ENCODE measurements at regions not wholly inside any gene's neighbourhood (a gene's known extent, or its start where the extent isn't known, plus 50 kb on each side); places are given as distances from the start of the nearest gene placed in this dataset.

DNA sequence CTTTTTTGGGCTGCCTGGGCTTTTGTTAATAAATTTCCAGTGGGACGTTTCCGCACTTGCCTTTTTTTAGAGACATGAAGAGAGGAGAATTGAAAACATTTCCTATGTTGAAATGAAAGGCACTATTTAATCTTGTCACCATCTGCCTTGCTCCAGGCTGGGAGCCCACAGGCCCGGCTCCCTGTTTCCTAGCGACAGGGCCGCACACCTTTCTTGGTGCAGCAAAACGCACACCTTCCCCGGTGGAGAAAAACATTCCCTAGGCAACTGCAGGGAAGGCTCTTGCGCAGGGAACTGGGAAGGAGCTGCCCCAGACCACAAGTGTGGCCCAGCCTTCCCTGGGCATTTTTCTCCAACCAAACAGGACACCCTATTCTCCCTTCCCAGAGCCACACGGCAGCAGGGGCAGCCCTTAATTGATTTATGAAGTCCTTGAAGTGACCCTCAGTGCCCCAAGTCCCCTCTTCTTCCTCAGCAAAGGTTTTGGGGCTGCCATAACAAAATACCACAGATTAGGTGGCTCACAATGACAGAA lies 79.3 kb upstream of the KCNK12 start:
- TF ChIP-seq GATA2 (IDR thresholded peaks at IDR 0.05; ENCODE audit: low read depth, low read length): no peak
- TF ChIP-seq GATA3 (IDR thresholded peaks at IDR 0.05; ENCODE audit: low read depth, low read length): no peak

Measured in SH-SY5Y (cell line).